ENCODE measurements at regions not wholly inside any gene's neighbourhood (a gene's known extent, or its start where the extent isn't known, plus 50 kb on each side); places are given as distances from the start of the nearest gene placed in this dataset.

DNA sequence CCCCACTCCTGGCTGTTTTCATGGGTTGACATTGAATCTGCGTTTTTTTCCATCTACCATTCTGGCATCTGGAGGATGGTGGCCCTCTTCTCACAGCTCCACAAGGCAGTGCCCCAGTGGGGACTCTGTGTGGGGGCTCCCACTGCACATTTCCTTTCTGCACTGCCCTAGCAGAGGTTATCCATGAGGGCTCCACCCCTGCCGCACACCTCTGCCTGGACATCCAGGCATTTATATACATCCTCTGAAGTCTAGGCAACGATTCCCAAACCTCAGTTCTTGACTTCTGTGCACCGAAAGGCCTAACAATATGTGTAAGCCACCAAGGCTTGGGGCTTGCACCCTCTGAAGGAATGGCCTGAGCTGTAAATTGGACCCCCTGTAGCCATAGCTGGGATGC lies 147.9 kb upstream of the FMN2 start:
- TF ChIP-seq, protein P1, sequence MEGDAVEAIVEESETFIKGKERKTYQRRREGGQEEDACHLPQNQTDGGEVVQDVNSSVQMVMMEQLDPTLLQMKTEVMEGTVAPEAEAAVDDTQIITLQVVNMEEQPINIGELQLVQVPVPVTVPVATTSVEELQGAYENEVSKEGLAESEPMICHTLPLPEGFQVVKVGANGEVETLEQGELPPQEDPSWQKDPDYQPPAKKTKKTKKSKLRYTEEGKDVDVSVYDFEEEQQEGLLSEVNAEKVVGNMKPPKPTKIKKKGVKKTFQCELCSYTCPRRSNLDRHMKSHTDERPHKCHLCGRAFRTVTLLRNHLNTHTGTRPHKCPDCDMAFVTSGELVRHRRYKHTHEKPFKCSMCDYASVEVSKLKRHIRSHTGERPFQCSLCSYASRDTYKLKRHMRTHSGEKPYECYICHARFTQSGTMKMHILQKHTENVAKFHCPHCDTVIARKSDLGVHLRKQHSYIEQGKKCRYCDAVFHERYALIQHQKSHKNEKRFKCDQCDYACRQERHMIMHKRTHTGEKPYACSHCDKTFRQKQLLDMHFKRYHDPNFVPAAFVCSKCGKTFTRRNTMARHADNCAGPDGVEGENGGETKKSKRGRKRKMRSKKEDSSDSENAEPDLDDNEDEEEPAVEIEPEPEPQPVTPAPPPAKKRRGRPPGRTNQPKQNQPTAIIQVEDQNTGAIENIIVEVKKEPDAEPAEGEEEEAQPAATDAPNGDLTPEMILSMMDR (IDR thresholded peaks at IDR 0.05), result no peak
- no peak for TF ChIP-seq POLR2A (IDR thresholded peaks at IDR 0.05)

Data from ovary (tissue), 3 donors.